GM10248 (cell line): ENCODE measurements at regions not wholly inside any gene's neighbourhood (a gene's known extent, or its start where the extent isn't known, plus 50 kb on each side); places are given as distances from the start of the nearest gene placed in this dataset.

Experiments
- CTCF ChIA-PET: fragments of 300-600 bp; sonication (Branson Sonifier 250); formaldehyde crosslinking; extraction: SDS; loops from one replicate; lab custom pipeline; 2021; ENCODE audit warnings: antibody characterized with exemption; lab: Yijun Ruan, JAX
- POLR2A ChIA-PET: fragments of 350-650 bp; sonication (Branson Sonifier 250); formaldehyde crosslinking; extraction: SDS; loops from one replicate; lab custom pipeline; 2020; ENCODE audit warnings: antibody characterized with exemption; lab: Yijun Ruan, JAX
- DNase-seq: peaks from one replicate; pipeline ENCODE4 v3.0.0; 2012; ENCODE audit errors: extremely low spot score
- CTCF ChIP-seq: IDR thresholded peaks from 2 replicates; pipeline ENCODE4 v1.5.1; 2012; ENCODE audit warnings: mild to moderate bottlenecking, low read depth; ENCODE audit errors: extremely low read depth, missing control alignments, control extremely low read depth

- TF ChIP-seq CTCF, result no peak
- DNase-seq, result no peak
- POLR2A ChIA-PET, result no interaction called here
- CTCF ChIA-PET, result no interaction called here
These were observed 109.2 kb upstream of the CARMIL1 start for GRCh38 chr6:25169961-25170360.

GRCh38 chr6:25170640-25171039 is 108.5 kb upstream of the CARMIL1 start:
- DNase-seq, result no peak
- TF ChIP-seq CTCF, result no peak
- POLR2A ChIA-PET, result no interaction called here
- CTCF ChIA-PET, result interaction anchor here (1.2 kb wide), 1 partner anchor 13 kb away, joined by 5 read pairs; no protein-coding TSS in a partner anchor

- no peak for TF ChIP-seq CTCF
- ChIA-PET POLR2A (no interaction called here), CTCF (interaction anchor here (1.0 to 1.2 kb wide), 3 partner anchors 9 to 385 kb away, joined by 3 to 5 read pairs (median 4); no protein-coding TSS in a partner anchor)
- no peak for DNase-seq
These were observed 107.9 kb upstream of the CARMIL1 start for GRCh38 chr6:25171301-25171700.

- ChIA-PET POLR2A (no interaction called here), CTCF (interaction anchor here (1.0 to 1.2 kb wide), 3 partner anchors 13 to 120 kb away, joined by 3 to 4 read pairs (median 3); no protein-coding TSS in a partner anchor)
- no peak for DNase-seq
- no peak for TF ChIP-seq CTCF
These were observed 106.4 kb upstream of the CARMIL1 start for GRCh38 chr6:25172819-25173218.

- ChIA-PET POLR2A (interaction anchor here (0.6 kb wide), 1 partner anchor 54 kb away, joined by 5 read pairs; no protein-coding TSS in a partner anchor), CTCF (interaction anchor here (0.9 to 1.2 kb wide), 4 partner anchors 12 to 120 kb away, joined by 3 to 4 read pairs (median 3); no protein-coding TSS in a partner anchor)
- no peak for TF ChIP-seq CTCF
- no peak for DNase-seq
These were observed 105.9 kb upstream of the CARMIL1 start for GRCh38 chr6:25173246-25173645.

- CTCF ChIA-PET, result interaction anchor here (0.9 kb wide), 1 partner anchor 13 kb away, joined by 3 read pairs; no protein-coding TSS in a partner anchor
- no peak for TF ChIP-seq CTCF
- POLR2A ChIA-PET, result interaction anchor here (0.6 kb wide), 1 partner anchor 55 kb away, joined by 5 read pairs; no protein-coding TSS in a partner anchor
- no peak for DNase-seq
These were observed 105.2 kb upstream of the CARMIL1 start for GRCh38 chr6:25173951-25174474.
